ENCODE measurements at regions not wholly inside any gene's neighbourhood (a gene's known extent, or its start where the extent isn't known, plus 50 kb on each side); places are given as distances from the start of the nearest gene placed in this dataset.
"Not testable (repeated sequence)": the region's sequence is repeated elsewhere in the genome, so short reads cannot be mapped to it uniquely, and the experiment has no call there.

DNA sequence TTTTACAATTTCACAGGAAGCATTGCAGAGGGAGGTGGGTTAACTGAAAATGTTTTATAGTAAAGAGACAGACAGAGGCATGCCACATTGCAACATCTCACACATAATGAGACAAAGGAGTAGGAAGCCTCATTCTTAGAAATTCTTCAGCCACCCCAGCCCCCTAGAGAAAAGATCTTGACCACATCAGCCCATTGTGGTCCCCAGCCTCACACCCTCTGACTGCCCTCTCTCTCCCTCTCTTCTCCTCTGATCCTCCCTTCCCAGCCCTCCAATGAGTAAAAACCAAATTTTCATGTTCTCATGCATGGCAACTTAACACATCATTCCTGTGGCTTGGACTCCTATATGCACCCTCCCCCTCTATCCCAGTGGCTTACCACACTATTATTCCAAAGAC is 174.1 kb downstream of the UACA start:
- no peak for DNase-seq (ENCODE audit: low read depth, low spot score)
- H3K9me3 ChIP-seq (ENCODE audit: insufficient read depth, low read length): peaks cover 12% of the 10 kb centered on the region
- no peak overlapping the region for H3K9ac ChIP-seq (ENCODE audit: insufficient read length, low read depth)
- TF ChIP-seq SUZ12 (IDR thresholded peaks at IDR 0.05; ENCODE audit: extremely low read depth, insufficient read depth, insufficient read length) (no peak), YY1 (IDR thresholded peaks at IDR 0.05; ENCODE audit: insufficient read depth, insufficient read length) (no peak), ZNF274 (IDR thresholded peaks at IDR 0.05; ENCODE audit: low read depth, low read length) (no peak)
- H3K4me3 ChIP-seq (ENCODE audit: insufficient read length, low read depth): no peak overlapping the region
- no peaks in the 10 kb centered on the region for H3K36me3 ChIP-seq (ENCODE audit: insufficient read depth, insufficient read length, low read length)
- H3K27me3 ChIP-seq (ENCODE audit: insufficient read depth, insufficient read length): peaks cover 3% of the 10 kb centered on the region
- peaks cover 5% of the 10 kb centered on the region for H3K4me1 ChIP-seq (ENCODE audit: insufficient read depth, insufficient read length)

DNA sequence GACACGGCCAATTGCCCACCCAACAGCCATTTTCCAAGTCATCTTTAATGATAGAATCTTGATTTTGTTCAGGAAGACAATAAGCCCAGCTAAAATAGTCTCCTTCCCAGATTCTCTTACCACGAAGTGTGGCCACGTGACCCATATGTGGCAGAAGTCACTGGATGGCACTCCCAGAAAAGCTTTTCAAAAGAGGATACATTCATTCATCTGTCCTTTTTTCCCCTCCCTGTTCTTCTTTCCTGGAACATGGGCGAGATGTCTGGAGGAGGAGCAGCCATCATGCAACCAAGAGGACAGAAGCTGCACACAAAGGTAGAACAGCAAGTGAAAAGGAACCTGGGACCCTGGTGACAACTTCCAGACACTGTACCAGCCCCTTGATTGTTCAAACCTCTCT is 174.7 kb downstream of the UACA start:
- no peak for DNase-seq (ENCODE audit: low read depth, low spot score)
- Histone ChIP-seq H3K36me3 (ENCODE audit: insufficient read depth, insufficient read length, low read length) (no peaks in the 10 kb centered on the region), H3K27me3 (ENCODE audit: insufficient read depth, insufficient read length) (peaks cover 4% of the 10 kb centered on the region), H3K9me3 (ENCODE audit: insufficient read depth, low read length) (peaks cover 6% of the 10 kb centered on the region), H3K4me1 (ENCODE audit: insufficient read depth, insufficient read length) (peaks cover 6% of the 10 kb centered on the region), H3K9ac (ENCODE audit: insufficient read length, low read depth) (no peak overlapping the region), H3K4me3 (ENCODE audit: insufficient read length, low read depth) (no peak overlapping the region)
- TF ChIP-seq SUZ12 (IDR thresholded peaks at IDR 0.05; ENCODE audit: extremely low read depth, insufficient read depth, insufficient read length) (no peak), YY1 (IDR thresholded peaks at IDR 0.05; ENCODE audit: insufficient read depth, insufficient read length) (no peak), ZNF274 (IDR thresholded peaks at IDR 0.05; ENCODE audit: low read depth, low read length) (no peak)

DNA sequence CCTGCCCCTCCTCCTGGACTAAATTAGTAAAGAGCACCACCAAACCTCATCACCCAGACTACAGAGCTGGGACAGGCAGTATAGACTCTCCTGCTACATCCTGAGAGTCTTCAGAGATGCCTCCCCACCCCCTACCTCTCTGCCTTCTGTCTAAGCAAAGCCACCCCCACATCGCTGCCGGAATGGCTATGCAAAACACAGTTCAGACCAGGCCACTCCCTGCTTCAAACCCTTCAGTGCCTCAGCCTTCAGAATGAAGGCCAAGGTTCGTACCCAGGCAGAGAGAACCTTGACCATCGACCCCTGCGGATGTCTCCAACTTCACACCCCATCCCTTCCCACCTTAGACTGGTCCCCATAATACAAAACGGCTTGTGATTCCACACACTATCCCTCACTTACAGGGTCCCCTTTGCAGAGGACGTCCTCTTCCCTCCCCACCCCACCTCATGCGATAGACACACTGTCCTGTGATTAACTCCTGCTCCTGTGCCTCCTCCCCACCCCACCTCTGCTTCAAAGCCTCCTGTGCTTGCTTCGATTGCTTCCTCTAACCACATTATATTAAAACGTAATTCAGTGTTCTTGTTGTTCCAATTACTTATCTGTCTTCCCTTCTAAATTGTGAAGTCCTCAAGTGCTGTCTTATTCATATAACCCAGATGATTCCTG is 175.3 kb downstream of the UACA start:
- no peak overlapping the region for H3K9ac ChIP-seq (ENCODE audit: insufficient read length, low read depth)
- peaks cover 4% of the 10 kb centered on the region; the same call in 1 of the 2 replicates for H3K9me3 ChIP-seq (ENCODE audit: insufficient read depth, low read length)
- peaks cover 4% of the 10 kb centered on the region for H3K27me3 ChIP-seq (ENCODE audit: insufficient read depth, insufficient read length)
- no peak for TF ChIP-seq SUZ12 (IDR thresholded peaks at IDR 0.05; ENCODE audit: extremely low read depth, insufficient read depth, insufficient read length)
- no peak for TF ChIP-seq ZNF274 (IDR thresholded peaks at IDR 0.05; ENCODE audit: low read depth, low read length)
- no peak for TF ChIP-seq YY1 (IDR thresholded peaks at IDR 0.05; ENCODE audit: insufficient read depth, insufficient read length)
- H3K4me3 ChIP-seq (ENCODE audit: insufficient read length, low read depth): no peak overlapping the region
- no peaks in the 10 kb centered on the region for H3K36me3 ChIP-seq (ENCODE audit: insufficient read depth, insufficient read length, low read length)
- no peak for DNase-seq (ENCODE audit: low read depth, low spot score)
- peaks cover 8% of the 10 kb centered on the region for H3K4me1 ChIP-seq (ENCODE audit: insufficient read depth, insufficient read length)

DNA sequence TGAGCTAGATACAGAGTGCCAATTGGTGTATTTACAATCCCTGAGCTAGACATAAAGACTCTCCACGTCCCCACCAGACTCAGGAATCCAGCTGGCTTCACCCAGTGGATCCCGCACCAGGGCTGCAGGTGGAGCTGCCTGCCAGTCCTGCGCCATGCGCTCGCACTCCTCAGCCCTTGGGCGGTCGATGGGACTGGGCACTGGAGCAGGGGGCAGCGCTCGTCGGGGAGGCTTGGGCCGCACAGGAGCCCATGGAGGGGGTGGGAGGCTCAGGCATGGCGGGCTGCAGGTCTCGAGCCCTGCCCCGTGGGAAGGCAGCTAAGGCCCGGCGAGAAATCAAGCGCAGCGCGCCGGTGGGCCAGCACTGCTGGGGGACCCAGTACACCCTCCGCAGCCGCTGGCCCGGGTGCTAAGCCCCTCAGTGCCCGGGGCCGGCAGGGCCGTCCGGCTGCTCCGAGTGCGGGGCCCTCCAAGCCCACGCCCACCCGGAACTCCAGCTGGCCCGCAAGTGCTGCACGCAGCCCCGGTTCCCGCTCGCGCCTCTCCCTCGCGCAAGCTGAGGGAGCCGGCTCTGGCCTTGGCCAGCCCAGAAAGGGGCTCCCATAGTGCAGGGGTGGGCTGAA is 176.2 kb downstream of the UACA start:
- DNase-seq (ENCODE audit: low read depth, low spot score); H3K4me3 ChIP-seq (ENCODE audit: insufficient read length, low read depth); H3K9me3 ChIP-seq (ENCODE audit: insufficient read depth, low read length); H3K27me3 ChIP-seq (ENCODE audit: insufficient read depth, insufficient read length); H3K4me1 ChIP-seq (ENCODE audit: insufficient read depth, insufficient read length); H3K36me3 ChIP-seq (ENCODE audit: insufficient read depth, insufficient read length, low read length); H3K9ac ChIP-seq (ENCODE audit: insufficient read length, low read depth): not testable (repeated sequence)

DNA sequence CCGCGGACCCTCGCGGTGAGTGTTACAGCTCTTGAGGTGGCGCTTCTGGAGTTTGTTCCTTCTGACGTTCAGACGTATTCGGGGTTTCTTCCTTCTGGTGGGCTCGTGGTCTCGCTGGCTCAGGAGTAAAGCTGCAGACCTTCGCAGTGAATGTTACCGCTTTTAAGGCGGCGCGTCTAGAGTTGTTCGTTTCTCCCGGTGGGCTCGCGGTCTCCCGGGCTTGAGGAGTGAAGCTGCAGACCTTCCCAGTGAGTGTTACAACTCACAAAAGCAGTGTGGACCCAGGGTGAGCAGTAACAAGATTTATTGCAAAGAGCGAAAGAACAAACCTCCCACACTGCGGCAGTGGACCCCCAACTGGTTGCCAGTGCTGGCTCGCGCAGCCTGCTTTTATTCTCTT is 177.1 kb downstream of the UACA start:
- peaks cover 4% of the 10 kb centered on the region for H3K27me3 ChIP-seq (ENCODE audit: insufficient read depth, insufficient read length)
- TF ChIP-seq YY1 (IDR thresholded peaks at IDR 0.05; ENCODE audit: insufficient read depth, insufficient read length) (no peak), ZNF274 (IDR thresholded peaks at IDR 0.05; ENCODE audit: low read depth, low read length) (no peak), SUZ12 (IDR thresholded peaks at IDR 0.05; ENCODE audit: extremely low read depth, insufficient read depth, insufficient read length) (no peak)

DNA sequence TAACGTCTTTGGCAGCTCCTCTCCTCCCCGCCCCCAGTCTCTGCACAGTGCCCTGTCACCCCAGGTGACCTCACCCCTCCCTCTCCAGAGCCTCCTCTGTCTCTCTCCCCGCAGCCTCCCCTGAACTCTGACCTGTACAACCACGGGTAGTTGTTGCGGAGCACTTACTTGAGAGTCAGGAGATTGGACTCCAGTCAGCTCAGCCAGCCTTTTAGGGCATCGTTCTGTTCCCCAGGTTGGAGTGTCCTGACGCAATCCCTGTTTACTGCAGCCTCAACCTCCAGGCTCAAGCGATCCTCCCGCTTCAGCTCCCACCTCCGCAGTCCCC is 177.7 kb downstream of the UACA start:
- Histone ChIP-seq H3K27me3 (ENCODE audit: insufficient read depth, insufficient read length) (peaks cover 4% of the 10 kb centered on the region), H3K9me3 (ENCODE audit: insufficient read depth, low read length) (0 out of 2 replicates have a peak, but pooled peaks cover 4% of the 10 kb centered on the region), H3K4me1 (ENCODE audit: insufficient read depth, insufficient read length) (peaks cover 10% of the 10 kb centered on the region), H3K9ac (ENCODE audit: insufficient read length, low read depth) (peak overlapping the region; percentile 66), H3K4me3 (ENCODE audit: insufficient read length, low read depth) (peak overlapping the region; percentile 47), H3K36me3 (ENCODE audit: insufficient read depth, insufficient read length, low read length) (no peaks in the 10 kb centered on the region)
- TF ChIP-seq SUZ12 (IDR thresholded peaks at IDR 0.05; ENCODE audit: extremely low read depth, insufficient read depth, insufficient read length) (no peak), YY1 (IDR thresholded peaks at IDR 0.05; ENCODE audit: insufficient read depth, insufficient read length) (no peak), ZNF274 (IDR thresholded peaks at IDR 0.05; ENCODE audit: low read depth, low read length) (no peak)
- no peak for DNase-seq (ENCODE audit: low read depth, low spot score)

More for the DNA sequence above, 177.1 kb downstream of the UACA start:
- H3K4me1 ChIP-seq (ENCODE audit: insufficient read depth, insufficient read length): peaks cover 9% of the 10 kb centered on the region
- DNase-seq (ENCODE audit: low read depth, low spot score): no peak
- H3K36me3 ChIP-seq (ENCODE audit: insufficient read depth, insufficient read length, low read length): no peaks in the 10 kb centered on the region
- no peak overlapping the region for H3K4me3 ChIP-seq (ENCODE audit: insufficient read length, low read depth)
- peak overlapping the region; percentile 66 for H3K9ac ChIP-seq (ENCODE audit: insufficient read length, low read depth)
- peaks cover 4% of the 10 kb centered on the region; the same call in 1 of the 2 replicates for H3K9me3 ChIP-seq (ENCODE audit: insufficient read depth, low read length)

DNA sequence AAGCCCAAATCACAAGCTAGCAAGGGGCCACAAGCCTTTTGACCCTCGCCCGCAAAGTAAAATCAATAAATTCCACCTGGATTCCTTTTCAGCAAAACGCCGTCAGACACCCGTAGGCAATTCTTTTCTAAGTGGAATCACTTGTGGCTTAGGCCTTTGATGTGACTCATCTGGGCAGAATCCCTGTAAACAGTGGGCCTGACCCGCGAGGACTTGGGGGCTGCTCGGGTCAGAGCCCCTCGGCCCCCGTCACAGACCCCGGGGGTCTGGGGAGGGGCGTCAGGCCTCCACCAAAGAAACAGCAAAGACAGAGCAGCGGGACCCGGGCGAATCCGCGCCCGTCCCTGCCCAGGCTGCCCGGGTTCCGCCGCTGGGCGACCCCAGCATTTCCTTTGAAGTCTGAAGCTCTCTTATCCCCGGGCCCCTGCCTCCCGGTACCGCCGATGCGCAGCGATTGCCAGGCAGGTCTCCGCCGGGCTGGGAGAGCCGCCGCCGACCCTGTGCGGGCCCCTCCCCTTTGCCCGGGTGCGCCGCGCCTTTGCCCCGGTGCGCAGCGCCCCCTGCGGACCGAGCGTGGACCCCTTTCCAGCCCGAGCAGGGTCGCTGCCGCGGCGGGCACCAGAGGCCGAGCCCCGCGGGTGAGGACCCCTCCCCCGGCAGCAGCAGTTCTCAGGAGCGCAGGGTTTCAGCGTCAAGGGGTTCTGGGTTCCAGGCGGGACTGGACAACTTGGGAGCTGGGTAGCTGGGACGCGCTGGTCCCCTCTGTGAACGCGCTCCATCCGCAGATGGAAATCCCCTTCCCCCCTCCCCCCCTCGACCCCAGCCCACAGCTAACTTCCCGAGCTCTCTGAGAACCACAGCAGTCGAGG is 178.3 kb downstream of the UACA start:
- peak overlapping the region; percentile 66 for H3K9ac ChIP-seq (ENCODE audit: insufficient read length, low read depth)
- H3K9me3 ChIP-seq (ENCODE audit: insufficient read depth, low read length): 0 out of 2 replicates have a peak, but pooled peaks cover 4% of the 10 kb centered on the region
- peaks cover 4% of the 10 kb centered on the region for H3K27me3 ChIP-seq (ENCODE audit: insufficient read depth, insufficient read length)
- no peak for DNase-seq (ENCODE audit: low read depth, low spot score)
- no peaks in the 10 kb centered on the region for H3K36me3 ChIP-seq (ENCODE audit: insufficient read depth, insufficient read length, low read length)
- peak overlapping the region; percentile 47 for H3K4me3 ChIP-seq (ENCODE audit: insufficient read length, low read depth)
- peaks cover 13% of the 10 kb centered on the region for H3K4me1 ChIP-seq (ENCODE audit: insufficient read depth, insufficient read length)
- no peak for TF ChIP-seq YY1 (IDR thresholded peaks at IDR 0.05; ENCODE audit: insufficient read depth, insufficient read length)
- no peak for TF ChIP-seq SUZ12 (IDR thresholded peaks at IDR 0.05; ENCODE audit: extremely low read depth, insufficient read depth, insufficient read length)
- no peak for TF ChIP-seq ZNF274 (IDR thresholded peaks at IDR 0.05; ENCODE audit: low read depth, low read length)

Data from NT2/D1 (cell line).